IMR-90 (cell line): ENCODE measurements at regions not wholly inside any gene's neighbourhood (a gene's known extent, or its start where the extent isn't known, plus 50 kb on each side); places are given as distances from the start of the nearest gene placed in this dataset.
"Not testable (repeated sequence)": the region's sequence is repeated elsewhere in the genome, so short reads cannot be mapped to it uniquely, and the experiment has no call there.

Experiments used
- CEBPB ChIP-seq: IDR thresholded peaks from 2 replicates; pipeline ENCODE4 v1.6.1; 2012; ENCODE audit warnings: low read depth, low read length, improper control_type of control experiment
- CTCF ChIP-seq: conservative IDR thresholded peaks from 2 replicates; pipeline ENCODE4 v1.5.1; 2012; ENCODE audit warnings: mild to moderate bottlenecking, low read depth, low read length, improper control_type of control experiment
- FOS ChIP-seq: fragments of 150-350 bp; IDR thresholded peaks from 2 replicates; pipeline ENCODE4 v1.6.1; 2016; ENCODE audit warnings: low read depth, low read length
- MAFK ChIP-seq: IDR thresholded peaks from 2 replicates; pipeline ENCODE4 v1.6.1; 2012; ENCODE audit warnings: low read depth, low read length, improper control_type of control experiment
- NFE2L2 ChIP-seq: fragments of 150-350 bp; IDR thresholded peaks from 2 replicates; pipeline ENCODE4 v1.6.1; 2016; ENCODE audit warnings: low read depth, mild to moderate bottlenecking, low read length
- POLR2A ChIP-seq: IDR thresholded peaks from 2 replicates; pipeline ENCODE4 v1.6.1; 2012; ENCODE audit warnings: mild to moderate bottlenecking, low read depth, low read length
- RAD21 ChIP-seq: IDR thresholded peaks from 2 replicates; pipeline ENCODE4 v1.6.1; 2012; ENCODE audit warnings: low read length, improper control_type of control experiment
- USF2 ChIP-seq: fragments of 150-350 bp; IDR thresholded peaks from 2 replicates; pipeline ENCODE4 v1.6.1; 2017; ENCODE audit warnings: mild to moderate bottlenecking, antibody characterized with exemption, low read length, low read depth

GRCh38 chr2:132289138-132289537 lies 127.4 kb upstream of the ANKRD30BL start:
- not testable (repeated sequence) for TF ChIP-seq CTCF, RAD21, MAFK, USF2, FOS, CEBPB, NFE2L2, POLR2A
